ENCODE measurements at regions not wholly inside any gene's neighbourhood (a gene's known extent, or its start where the extent isn't known, plus 50 kb on each side); places are given as distances from the start of the nearest gene placed in this dataset.
"Not testable (repeated sequence)": the region's sequence is repeated elsewhere in the genome, so short reads cannot be mapped to it uniquely, and the experiment has no call there.

- no peak overlapping the region for H3K27ac ChIP-seq (ENCODE audit: low read depth, low read length)
- 84 to 93% (median 89%) methylated on average over 4 of the region's 4 CpGs for WGBS, 3 donors
Measured at GRCh38 chr10:65720901-65721300, 1204.9 kb upstream of the LRRTM3 start.

GRCh38 chr10:65723525-65723924 lies 1202.3 kb upstream of the LRRTM3 start:
- H3K27ac ChIP-seq (ENCODE audit: low read depth, low read length): no peak overlapping the region
- WGBS, 3 donors: 67 to 84% (median 68%) methylated on average over 6 of the region's 6 CpGs

- 32 to 90% (median 87%) methylated on average over 2 of the region's 2 CpGs for WGBS, 3 donors
- H3K27ac ChIP-seq (ENCODE audit: low read depth, low read length): no peak overlapping the region
Measured at GRCh38 chr10:65735382-65735781, 1190.5 kb upstream of the LRRTM3 start.

GRCh38 chr10:65742906-65743305 lies 1182.9 kb upstream of the LRRTM3 start:
- 84 to 97% (median 92%) methylated on average over 1 of the region's 1 CpG for WGBS, 3 donors
- no peak overlapping the region for H3K27ac ChIP-seq (ENCODE audit: low read depth, low read length)

DNA sequence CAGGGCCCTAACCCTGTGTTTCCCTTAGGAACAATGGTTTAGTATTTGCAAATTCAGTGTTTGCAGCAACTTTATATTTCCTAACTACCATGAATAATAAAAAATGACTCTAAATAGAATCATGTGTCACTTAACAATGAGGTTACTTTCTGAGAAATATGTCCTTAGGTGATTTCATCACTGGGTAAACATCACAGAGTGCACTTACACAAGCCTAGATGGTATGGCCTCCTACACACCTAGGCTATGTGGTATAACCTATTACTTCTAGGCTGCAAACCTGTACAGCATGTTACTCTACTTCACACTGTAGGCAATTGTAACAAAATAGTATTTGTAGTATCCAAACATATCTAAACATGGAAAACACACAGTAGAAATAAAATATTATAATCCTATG lies 1174.6 kb upstream of the LRRTM3 start:
- H3K27ac ChIP-seq (ENCODE audit: low read depth, low read length): no peak overlapping the region

DNA sequence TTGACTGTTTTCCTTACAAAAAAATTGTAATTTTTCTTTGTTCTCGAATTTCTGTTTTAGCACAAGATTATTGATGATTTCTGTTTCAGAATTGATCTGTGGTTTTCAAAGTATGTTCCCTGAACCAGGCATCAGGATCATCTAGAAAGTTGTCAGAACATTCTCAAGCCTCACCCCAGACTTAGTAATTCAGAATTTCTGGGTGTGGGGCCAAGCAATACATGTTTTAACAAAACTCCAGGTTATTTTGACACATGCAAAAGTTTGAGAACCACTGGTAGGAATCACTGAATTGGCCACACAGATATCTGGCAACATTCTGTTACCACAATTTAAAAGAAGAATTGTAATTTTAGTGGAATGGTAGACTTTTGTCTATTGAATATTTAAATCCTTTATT lies 1173.9 kb upstream of the LRRTM3 start:
- no peak overlapping the region for H3K27ac ChIP-seq (ENCODE audit: low read depth, low read length)
- 73 to 89% (median 82%) methylated on average over 1 of the region's 1 CpG for WGBS, 3 donors

DNA sequence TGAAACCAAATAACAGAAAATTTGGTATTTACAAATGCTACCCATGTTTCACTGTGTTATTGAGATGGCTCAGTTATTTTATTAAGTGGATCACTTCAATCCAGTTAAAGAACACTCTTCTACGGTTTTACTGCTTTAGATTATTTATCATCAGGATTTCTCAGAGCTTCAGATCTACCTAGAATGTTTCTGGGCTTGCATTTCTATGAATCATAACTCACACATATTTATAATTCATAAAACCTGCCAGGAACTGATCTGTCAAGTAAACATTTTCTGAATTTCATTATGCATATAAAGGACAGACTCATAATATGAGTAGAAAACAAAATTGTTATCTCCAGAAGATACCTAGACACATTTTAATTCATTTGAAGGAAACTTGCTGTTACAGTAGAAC lies 1172.3 kb upstream of the LRRTM3 start:
- 38 to 66% (median 63%) methylated on average over 1 of the region's 1 CpG for WGBS, 3 donors
- no peak overlapping the region for H3K27ac ChIP-seq (ENCODE audit: low read depth, low read length)

- no peak overlapping the region for H3K27ac ChIP-seq (ENCODE audit: low read depth, low read length)
- WGBS, 3 donors: 43 to 99% (median 69%) methylated on average over 2 of the region's 2 CpGs
Measured at GRCh38 chr10:65754112-65754511, 1171.7 kb upstream of the LRRTM3 start.

GRCh38 chr10:65762311-65762710 lies 1163.5 kb upstream of the LRRTM3 start:
- no peak overlapping the region for H3K27ac ChIP-seq (ENCODE audit: low read depth, low read length)
- 94 to 97% (median 96%) methylated on average over 3 of the region's 3 CpGs for WGBS, 3 donors

- WGBS, 3 donors: 63 to 90% (median 76%) methylated on average over 1 of the region's 1 CpG
- no peak overlapping the region for H3K27ac ChIP-seq (ENCODE audit: low read depth, low read length)
Measured at GRCh38 chr10:65765006-65765541, 1160.8 kb upstream of the LRRTM3 start.

- WGBS, 3 donors: 62 to 100% (median 84%) methylated on average over 1 of the region's 1 CpG
- no peak overlapping the region for H3K27ac ChIP-seq (ENCODE audit: low read depth, low read length)
Measured at GRCh38 chr10:65769828-65770227, 1156.0 kb upstream of the LRRTM3 start.

DNA sequence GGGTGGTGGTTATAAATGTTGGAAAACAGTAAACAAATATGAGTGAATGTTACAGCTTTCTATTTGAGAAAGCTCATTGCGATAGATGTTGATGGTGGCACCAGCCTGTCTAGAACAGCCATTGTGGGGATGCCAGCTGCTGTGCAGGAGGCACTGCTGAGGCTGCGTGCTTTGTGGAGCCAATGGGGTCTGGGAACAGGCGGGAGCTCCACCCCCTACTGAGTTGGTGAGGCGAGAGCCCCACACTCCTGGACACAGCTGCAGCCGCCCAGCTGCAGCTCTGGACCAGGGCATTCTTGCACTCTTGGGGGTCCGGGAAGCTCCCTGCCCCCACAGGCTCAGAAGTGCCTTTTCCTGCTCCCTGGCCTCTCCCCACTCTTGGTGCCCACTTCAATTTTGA lies 1147.1 kb upstream of the LRRTM3 start:
- 92 to 99% (median 95%) methylated on average over 6 of the region's 6 CpGs for WGBS, 3 donors

DNA sequence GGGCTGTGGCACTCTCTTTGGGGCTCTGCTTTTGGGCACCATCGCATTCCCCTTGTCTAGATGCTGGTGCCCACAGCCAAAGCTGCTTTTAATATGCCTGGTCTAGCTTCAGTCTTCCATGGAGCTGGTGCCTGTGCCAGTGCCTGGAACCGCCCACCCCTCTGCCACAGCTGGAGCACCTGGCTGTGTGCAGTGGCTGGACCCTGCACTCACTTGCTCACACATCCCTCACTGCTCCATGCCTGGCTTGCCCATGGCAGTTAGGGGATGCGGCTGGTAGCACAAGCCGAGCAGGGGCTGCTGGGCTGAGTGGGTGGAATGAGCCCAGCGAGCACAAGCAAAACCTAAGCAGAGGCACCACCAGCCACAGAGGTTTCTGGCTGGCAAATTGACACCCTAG lies 1145.9 kb upstream of the LRRTM3 start:
- H3K27ac ChIP-seq (ENCODE audit: low read depth, low read length): no peak overlapping the region
- 91 to 94% (median 91%) methylated on average over 5 of the region's 5 CpGs for WGBS, 3 donors

More for the DNA sequence above, 1147.1 kb upstream of the LRRTM3 start:
- H3K27ac ChIP-seq (ENCODE audit: low read depth, low read length): no peak overlapping the region

DNA sequence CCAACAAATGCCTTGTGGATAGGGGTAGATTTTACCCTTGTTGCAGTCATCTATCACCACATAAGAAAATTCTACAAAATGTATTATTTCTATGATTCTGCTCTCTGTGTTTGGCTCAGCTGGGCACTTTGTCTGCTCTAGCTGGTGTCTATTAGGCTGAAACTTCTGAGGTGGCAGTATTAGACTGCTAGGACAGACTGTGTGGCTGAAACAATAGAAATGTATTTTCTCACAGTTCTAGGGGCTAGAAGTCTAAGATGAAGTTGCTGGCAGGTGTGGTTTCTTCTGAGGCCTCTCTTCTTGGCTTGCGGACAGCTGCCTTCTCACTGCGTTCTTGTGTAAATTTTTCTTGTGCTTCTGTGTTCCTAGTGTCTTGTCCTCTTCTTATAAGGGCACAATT lies 1139.6 kb upstream of the LRRTM3 start:
- 65 to 99% (median 98%) methylated on average over 2 of the region's 2 CpGs for WGBS, 3 donors
- no peak overlapping the region for H3K27ac ChIP-seq (ENCODE audit: low read depth, low read length)

DNA sequence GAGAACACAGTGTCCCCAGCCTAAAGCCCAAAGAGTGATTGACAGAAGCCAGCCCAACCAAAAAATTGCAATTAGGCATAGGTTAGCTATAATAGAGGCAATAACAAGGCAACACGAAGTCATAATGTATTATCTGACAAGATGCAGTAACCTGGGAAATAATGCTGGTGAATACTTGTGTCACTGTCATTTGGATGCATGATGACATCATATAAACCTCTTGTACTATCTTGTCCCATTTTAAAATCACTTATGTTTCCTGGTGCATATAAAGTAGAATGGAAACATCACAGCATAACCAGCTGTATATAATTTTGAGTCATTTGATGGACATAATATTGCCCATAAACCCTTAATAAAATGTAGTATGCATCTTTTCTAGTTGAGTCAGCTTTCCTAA lies 1138.3 kb upstream of the LRRTM3 start:
- H3K27ac ChIP-seq (ENCODE audit: low read depth, low read length): no peak overlapping the region
- WGBS, 3 donors: 77 to 94% (median 83%) methylated on average over 1 of the region's 1 CpG

- no peak overlapping the region for H3K27ac ChIP-seq (ENCODE audit: low read depth, low read length)
Measured at GRCh38 chr10:65788271-65788670, 1137.6 kb upstream of the LRRTM3 start.

- 78 to 90% (median 82%) methylated on average over 1 of the region's 1 CpG for WGBS, 3 donors
- H3K27ac ChIP-seq (ENCODE audit: low read depth, low read length): no peak overlapping the region
Measured at GRCh38 chr10:65791979-65792378, 1133.9 kb upstream of the LRRTM3 start.

GRCh38 chr10:65793738-65794425 lies 1132.0 kb upstream of the LRRTM3 start:
- WGBS, 3 donors: 67 to 74% (median 71%) methylated on average over 4 of the region's 4 CpGs
- no peak overlapping the region for H3K27ac ChIP-seq (ENCODE audit: low read depth, low read length)

- H3K27ac ChIP-seq (ENCODE audit: low read depth, low read length): not testable (repeated sequence)
- WGBS, 3 donors: 95 to 96% (median 96%) methylated on average over 19 of the region's 19 CpGs
Measured at GRCh38 chr10:65794861-65795260, 1131.0 kb upstream of the LRRTM3 start.

DNA sequence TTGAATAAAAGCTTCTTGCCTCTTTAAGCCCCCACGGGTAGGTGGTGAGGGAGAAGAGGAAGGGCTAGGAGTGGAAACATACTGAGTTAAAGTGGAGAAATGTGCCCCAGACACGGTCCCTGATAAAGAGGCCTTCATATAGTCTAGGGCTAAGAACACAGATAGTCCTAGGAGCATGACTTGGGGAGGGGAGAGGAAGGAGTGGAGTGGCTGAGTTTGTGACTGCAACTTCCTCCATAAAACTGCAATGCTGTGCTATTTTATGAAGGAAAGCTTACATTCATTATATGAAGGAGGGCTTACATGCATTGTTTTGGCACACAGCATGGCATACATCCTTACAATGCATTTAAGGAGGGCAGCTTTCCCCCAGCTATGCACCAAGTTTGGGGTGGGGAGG lies 1129.4 kb upstream of the LRRTM3 start:
- no peak overlapping the region for H3K27ac ChIP-seq (ENCODE audit: low read depth, low read length)
- WGBS, 3 donors: 39 to 76% (median 44%) methylated on average over 2 of the region's 2 CpGs
